Motor neuron (in vitro differentiated cells): ENCODE measurements at regions not wholly inside any gene's neighbourhood (a gene's known extent, or its start where the extent isn't known, plus 50 kb on each side); places are given as distances from the start of the nearest gene placed in this dataset.
A peak's percentile ranks its signal among the peaks of the same experiment; 100 is the strongest.

ENCODE experiments used
- ATAC-seq, 8 experiments: fragments of 200-7000 bp; cut with Tn5 transposase; replicated peaks in 6 of 8; 2 replicates each; pipeline ENCODE4 v1.8.0; 2021; ENCODE audit warnings: mild to moderate bottlenecking in 8 of 8, moderate library complexity in 8 of 8
- H3K27ac ChIP-seq, 2 donors: fragments of 250-450 bp; sonication (Bioruptor Pico); 2 replicates each; pipeline ENCODE4 v1.9.0; 2021; ENCODE audit warnings: antibody characterized with exemption in 2 of 2, mild to moderate bottlenecking in 2 of 2, moderate library complexity in 1 of 2
- H3K4me1 ChIP-seq, 2 donors: fragments of 250-450 bp; sonication (Bioruptor Pico); replicated peaks in 1 of 2; 2 replicates each; pipeline ENCODE4 v1.6.1; 2021; ENCODE audit warnings: antibody characterized with exemption in 2 of 2, mild to moderate bottlenecking in 2 of 2, moderate library complexity in 1 of 2
- H3K4me3 ChIP-seq, 5 donors: fragments of 250-450 bp; sonication (Bioruptor Pico); 2 replicates each; pipeline ENCODE4 v1.9.0; 2021; ENCODE audit warnings: antibody characterized with exemption in 5 of 5, mild to moderate bottlenecking in 5 of 5, moderate library complexity in 4 of 5
- WGBS, 10 experiments: fragments of 450-650 bp; shearing (Covaris generic); methylation state at CpG; one replicate each; pipeline ENCODE4 v1.0.0; 2022; 5-methylcytosine and 5-hydroxymethylcytosine counted together
- in situ Hi-C, 9 experiments: fragments of 400-800 bp; cut with MboI; loops; one replicate each; pipeline ENCODE4 v1.15.0; 2021; ENCODE audit warnings: low sequenced_read_pairs in 9 of 9, low pct_unique_long_range_greater_than_20kb in 2 of 9; ENCODE audit not compliant: unreplicated experiment in 9 of 9

DNA sequence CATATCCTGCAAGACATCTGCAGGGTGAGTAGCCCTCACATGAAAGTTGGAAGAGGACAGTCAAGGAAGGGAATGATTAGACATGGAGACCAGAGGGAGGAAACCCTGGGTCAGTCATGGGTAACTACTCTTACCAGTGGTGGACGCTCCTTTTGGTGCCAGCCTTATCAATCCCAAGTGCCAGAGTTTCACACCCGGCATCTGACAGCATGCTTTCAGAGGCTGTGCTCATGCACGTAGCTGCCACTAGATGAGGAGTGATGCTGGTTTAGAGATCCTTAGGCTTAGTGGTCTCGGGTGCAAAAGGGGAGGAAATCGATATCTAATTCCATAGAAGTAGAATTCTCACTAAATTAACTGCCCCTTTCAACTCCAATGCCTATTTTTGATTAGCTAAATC lies 100.8 kb downstream of the PLCE1 start:
- Histone ChIP-seq H3K27ac (no peak overlapping the region), H3K4me1 (no peaks in the 10 kb centered on the region), H3K4me3 (no peak overlapping the region)
- ATAC-seq = no peak
- in situ Hi-C loops = no loop called here
- WGBS, 10 experiments = 21 to 86% (median 71%) methylated on average over 1 to 5 of the region's 5 CpGs; no CpG with 5 or more reads in 1 of the 10 experiments

DNA sequence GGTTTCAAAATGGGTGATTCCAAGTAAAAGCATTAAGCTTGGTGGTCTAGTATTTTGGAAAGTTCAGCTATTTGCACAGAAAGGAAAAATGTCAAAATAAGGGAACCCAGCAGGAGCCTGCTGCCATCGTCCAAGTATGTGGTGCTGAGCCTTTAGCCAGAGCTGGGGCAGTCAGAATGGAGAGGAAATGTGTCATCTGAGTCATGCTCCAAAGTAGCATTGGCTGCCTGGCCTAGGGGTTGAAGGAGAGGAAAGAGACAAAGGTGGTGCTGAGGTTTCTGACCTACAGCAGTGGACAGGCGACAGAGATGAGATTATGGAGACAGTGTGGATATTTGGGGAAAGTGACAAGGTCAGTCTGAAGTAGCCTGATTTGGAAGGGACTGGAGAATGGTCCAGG lies 103.9 kb downstream of the PLCE1 start:
- no peak overlapping the region for H3K4me3 ChIP-seq
- in situ Hi-C loops = no loop called here
- ATAC-seq = no peak
- no peak overlapping the region for H3K27ac ChIP-seq
- no peaks in the 10 kb centered on the region for H3K4me1 ChIP-seq
- 43 to 100% (median 92%) methylated on average over 1 to 2 of the region's 2 CpGs; no CpG with 5 or more reads in 5 of the 10 experiments for WGBS, 10 experiments

DNA sequence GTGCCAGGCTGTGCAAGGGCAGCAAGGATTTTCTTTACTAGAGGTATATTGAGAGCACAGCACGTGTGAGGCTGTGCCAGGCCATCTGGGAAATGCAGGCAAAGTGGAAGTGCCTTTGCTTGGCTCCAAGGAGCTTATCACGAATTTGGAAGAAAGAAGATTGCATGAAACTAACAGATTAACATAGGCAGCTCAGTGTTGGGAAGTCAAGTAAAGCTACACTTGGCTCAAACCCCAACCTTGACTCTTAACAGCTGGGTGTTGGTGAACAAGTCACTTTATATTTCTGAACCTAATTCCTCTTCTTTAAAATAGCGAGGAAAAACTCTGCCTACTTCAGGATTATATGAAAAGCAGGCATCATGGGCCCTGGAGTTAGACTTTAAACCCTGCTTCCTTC lies 105.2 kb downstream of the PLCE1 start:
- no peak for ATAC-seq
- no peak overlapping the region for H3K27ac ChIP-seq
- no peak overlapping the region for H3K4me3 ChIP-seq
- H3K4me1 ChIP-seq = no peaks in the 10 kb centered on the region
- in situ Hi-C loops = no loop called here
- 0 to 90% (median 70%) methylated on average over 1 to 3 of the region's 3 CpGs; no CpG with 5 or more reads in 3 of the 10 experiments for WGBS, 10 experiments

DNA sequence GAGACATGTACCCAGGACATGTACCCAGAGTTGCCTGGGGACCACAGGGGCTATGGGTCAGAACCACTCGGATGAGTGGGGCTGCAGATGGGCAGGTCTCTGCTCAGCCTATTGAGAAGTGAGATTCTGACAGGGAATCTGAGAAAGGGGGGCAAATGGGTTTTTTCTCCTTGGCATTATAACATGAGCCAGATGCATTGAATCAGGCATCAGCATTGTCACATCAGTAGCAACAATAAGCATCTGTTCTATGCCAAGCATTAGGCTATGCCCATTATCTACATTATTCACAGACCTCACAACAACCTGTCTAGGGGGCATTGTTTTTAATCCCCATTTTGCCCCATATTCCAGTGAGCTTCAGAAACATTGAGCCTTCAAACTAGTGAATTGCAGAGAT lies 108.2 kb downstream of the PLCE1 start:
- no peaks in the 10 kb centered on the region for H3K4me1 ChIP-seq
- WGBS, 10 experiments = 33 to 100% methylated on average over 1 of the region's 1 CpG; no CpG with 5 or more reads in 8 of the 10 experiments
- ATAC-seq = no peak
- no peak overlapping the region for H3K27ac ChIP-seq
- in situ Hi-C loops = no loop called here
- H3K4me3 ChIP-seq = no peak overlapping the region

DNA sequence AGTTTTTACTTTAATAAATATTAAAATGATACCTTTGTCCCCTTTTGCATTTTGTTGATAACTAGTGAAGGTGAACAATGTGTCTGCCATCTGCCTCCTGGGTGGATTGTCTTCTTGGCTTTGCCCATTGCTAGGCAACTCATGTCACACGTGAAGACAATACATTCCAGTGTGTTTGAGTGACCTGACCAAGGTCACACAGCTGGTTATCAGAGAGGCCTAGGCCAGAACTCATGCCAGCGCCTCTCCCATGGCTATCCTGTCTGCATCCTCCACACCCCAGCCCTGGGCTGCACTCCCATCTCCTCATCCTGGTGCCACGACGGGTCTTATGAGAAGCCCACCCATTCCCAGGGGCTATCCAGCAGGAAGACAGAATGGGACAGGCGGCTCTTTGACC lies 108.7 kb downstream of the PLCE1 start:
- no peak for ATAC-seq
- Histone ChIP-seq H3K4me3 (no peak overlapping the region), H3K27ac (no peak overlapping the region), H3K4me1 (no peaks in the 10 kb centered on the region)
- WGBS, 10 experiments = 40 to 100% (median 79%) methylated on average over 1 to 4 of the region's 5 CpGs; no CpG with 5 or more reads in 3 of the 10 experiments
- in situ Hi-C loops = no loop called here

DNA sequence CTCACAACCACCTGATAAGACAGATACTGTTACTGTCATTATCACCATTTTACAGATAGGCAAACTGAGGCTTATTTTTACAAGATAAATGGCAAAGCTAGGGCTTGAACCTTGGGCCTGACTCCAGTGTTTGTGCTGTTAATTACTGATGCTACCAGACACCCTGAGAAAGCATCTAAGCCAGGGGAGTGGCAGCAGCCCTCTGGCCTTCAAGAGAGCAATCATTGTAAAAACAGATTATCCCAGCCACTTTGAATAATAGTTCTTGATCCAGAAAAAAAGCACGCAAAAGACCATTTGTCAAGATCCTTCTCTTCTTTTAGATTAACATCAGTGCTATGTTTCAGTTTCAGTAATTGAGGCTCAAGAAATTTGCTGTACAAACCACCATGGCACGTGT lies 109.5 kb downstream of the PLCE1 start:
- Histone ChIP-seq H3K4me3 (no peak overlapping the region), H3K4me1 (no peaks in the 10 kb centered on the region), H3K27ac (no peak overlapping the region)
- 0 to 94% (median 63%) methylated on average over 1 to 2 of the region's 2 CpGs for WGBS, 10 experiments
- ATAC-seq = no peak
- in situ Hi-C loops = no loop called here

DNA sequence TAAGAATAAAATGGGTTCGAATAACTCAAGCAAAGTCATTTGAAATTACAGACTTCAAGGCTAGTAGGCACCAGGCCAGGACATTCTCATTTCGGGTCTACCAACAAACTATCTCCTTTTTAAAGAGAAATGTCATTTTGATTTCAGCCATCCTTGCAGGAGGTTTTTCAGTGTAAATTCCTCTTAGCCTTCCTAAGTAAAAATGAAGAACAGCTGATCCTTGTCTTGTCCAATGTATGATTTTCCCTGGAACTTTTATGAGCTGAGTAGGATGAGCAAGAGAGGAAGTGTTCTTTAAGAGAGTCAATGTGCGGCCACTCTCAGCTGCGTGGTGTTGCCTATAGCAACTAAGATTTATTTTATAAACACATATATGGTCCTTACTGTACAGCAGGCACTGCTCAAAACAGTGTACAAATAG lies 110.1 kb downstream of the PLCE1 start:
- ATAC-seq = peak in 3 of 8 experiments; percentile 10 to 73 (median 37)
- no peak overlapping the region for H3K4me3 ChIP-seq
- no peak overlapping the region for H3K27ac ChIP-seq
- in situ Hi-C loops = no loop called here
- no peaks in the 10 kb centered on the region for H3K4me1 ChIP-seq
- 0 to 96% (median 80%) methylated on average over 1 to 4 of the region's 4 CpGs; no CpG with 5 or more reads in 1 of the 10 experiments for WGBS, 10 experiments

DNA sequence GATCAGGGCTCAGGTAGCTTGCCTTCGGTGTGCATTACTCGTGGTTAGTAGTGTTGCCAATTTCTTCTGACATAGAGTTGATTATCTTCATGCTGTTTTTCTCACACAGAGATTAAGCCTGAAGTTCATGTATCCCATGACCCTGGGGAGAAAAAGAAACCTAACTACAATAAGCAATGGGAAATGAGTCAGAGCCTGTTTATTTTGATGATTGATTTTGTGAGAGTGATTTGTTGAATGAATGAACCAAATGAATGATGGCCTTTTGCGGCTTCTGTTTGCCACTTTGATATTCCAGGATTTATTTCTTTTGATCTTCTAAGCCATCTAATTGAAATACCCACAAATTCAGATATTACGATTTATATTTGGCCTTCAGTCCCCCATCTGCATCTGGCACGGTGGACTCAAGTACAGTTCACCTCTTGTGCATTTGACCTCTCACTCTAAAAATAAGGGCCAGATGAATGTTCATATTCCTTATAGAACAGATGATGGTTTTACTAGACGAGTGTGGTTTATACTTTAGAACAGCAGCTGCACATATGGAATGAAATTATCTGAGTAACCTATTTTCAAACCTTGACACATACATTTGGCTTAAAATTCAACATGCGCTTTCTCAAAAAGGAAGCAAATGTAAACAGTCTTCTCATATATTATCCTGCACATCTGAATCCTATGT lies 110.7 kb downstream of the PLCE1 start:
- ATAC-seq = peak in 3 of 8 experiments; percentile 18 to 31 (median 26)
- 42 to 85% (median 71%) methylated on average over 2 to 7 of the region's 7 CpGs; no CpG with 5 or more reads in 1 of the 10 experiments for WGBS, 10 experiments
- no peak overlapping the region for H3K4me3 ChIP-seq
- in situ Hi-C loops = no loop called here
- no peaks in the 10 kb centered on the region for H3K4me1 ChIP-seq
- H3K27ac ChIP-seq = no peak overlapping the region

DNA sequence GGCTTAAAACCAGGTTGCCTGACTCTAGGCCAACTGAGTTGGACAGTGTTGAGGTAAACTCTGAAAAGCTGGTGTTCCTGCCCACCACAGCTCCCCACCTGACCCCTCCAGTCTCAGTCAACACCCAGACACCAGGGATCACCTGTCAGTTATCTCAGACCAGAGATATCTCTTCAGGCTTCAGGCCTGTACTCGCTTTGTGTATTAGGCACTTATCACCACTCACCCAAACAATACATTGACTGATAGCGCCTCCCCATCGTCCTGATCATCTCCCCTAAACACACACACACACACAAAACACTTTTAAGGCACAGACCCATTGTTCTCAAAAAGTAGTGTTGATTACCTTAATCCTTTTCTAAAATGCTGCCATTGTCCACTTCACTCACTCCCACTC lies 111.5 kb downstream of the PLCE1 start:
- in situ Hi-C loops = no loop called here

DNA sequence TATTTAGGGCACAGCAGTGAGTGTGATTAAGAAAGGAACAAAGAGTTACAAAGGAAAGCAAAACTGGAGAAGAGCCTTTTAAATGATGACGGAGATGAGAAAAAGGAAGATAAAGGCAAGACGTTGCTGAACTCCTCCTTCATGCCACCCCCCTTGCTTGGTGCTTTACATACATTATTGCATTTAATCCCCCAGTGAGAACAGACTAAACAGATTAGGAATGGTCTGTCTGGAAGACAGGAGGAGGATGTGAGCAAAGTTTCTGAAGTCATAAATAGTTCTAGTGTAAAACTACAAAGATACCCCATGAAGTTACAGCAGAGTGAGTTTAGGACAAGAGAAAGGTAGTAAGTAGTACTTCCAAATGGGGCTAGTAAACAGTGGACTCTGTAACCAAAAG lies 113.5 kb downstream of the PLCE1 start:
- no peak overlapping the region for H3K4me3 ChIP-seq
- WGBS, 10 experiments = 0 to 50% (median 47%) methylated on average over 1 to 2 of the region's 2 CpGs; no CpG with 5 or more reads in 2 of the 10 experiments
- in situ Hi-C loops = no loop called here
- H3K27ac ChIP-seq = no peak overlapping the region
- ATAC-seq = no peak
- no peaks in the 10 kb centered on the region for H3K4me1 ChIP-seq

More for the DNA sequence above, 111.5 kb downstream of the PLCE1 start:
- Histone ChIP-seq H3K4me1 (no peaks in the 10 kb centered on the region), H3K27ac (no peak overlapping the region), H3K4me3 (no peak overlapping the region)
- ATAC-seq = no peak
- WGBS, 10 experiments = 0 to 100% (median 80%) methylated on average over 1 to 3 of the region's 3 CpGs; no CpG with 5 or more reads in 2 of the 10 experiments

DNA sequence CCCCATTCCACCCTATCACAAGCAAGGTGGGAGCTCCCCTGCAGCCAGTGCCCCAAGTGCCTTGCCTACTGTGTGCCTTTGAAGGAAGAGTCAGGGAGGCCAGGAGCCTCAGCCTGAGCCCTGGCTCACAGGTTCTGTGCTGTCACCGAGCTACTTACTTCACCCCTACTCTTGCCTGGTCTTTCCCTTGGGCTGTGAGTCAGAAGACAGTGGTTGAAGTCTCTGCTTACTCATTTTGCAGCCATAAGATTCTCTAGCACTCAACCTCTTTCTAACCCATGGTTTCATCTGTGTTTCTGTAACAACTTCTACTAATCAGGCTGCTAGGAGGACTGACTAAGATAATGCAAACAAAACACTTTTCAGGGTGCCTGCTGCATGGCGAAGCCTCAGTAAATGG lies 114.5 kb downstream of the PLCE1 start:
- 0 to 100% (median 63%) methylated on average over 1 to 2 of the region's 2 CpGs; no CpG with 5 or more reads in 4 of the 10 experiments for WGBS, 10 experiments
- peak in 2 of 8 experiments; percentile 25 to 32 for ATAC-seq
- in situ Hi-C loops = no loop called here

DNA sequence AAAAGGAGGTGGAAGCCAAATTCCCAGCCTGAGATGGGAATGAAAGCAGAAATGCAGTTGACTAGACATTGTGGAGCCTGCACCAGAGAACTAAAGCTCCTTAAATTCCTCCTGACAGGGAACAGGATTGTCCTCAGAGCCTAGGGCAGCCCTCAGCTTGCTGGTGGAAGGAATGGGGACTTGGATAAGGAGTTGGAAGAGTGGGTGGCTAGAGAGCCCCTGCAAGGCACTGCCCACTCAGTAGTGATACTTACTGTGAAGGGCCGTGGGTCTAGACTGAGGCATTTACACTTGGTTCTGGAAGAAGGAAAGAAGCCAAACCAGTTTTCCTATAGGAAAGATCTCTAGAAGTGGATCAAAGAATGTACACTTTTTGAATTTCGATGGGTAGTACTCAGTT lies 117.6 kb downstream of the PLCE1 start:
- in situ Hi-C loops = no loop called here
- Histone ChIP-seq H3K4me3 (no peak overlapping the region), H3K4me1 (no peaks in the 10 kb centered on the region), H3K27ac (no peak overlapping the region)
- 0 to 100% (median 70%) methylated on average over 1 to 2 of the region's 2 CpGs; no CpG with 5 or more reads in 1 of the 10 experiments for WGBS, 10 experiments
- ATAC-seq = no peak

More for the DNA sequence above, 114.5 kb downstream of the PLCE1 start:
- no peak overlapping the region for H3K4me3 ChIP-seq
- no peak overlapping the region for H3K27ac ChIP-seq
- no peaks in the 10 kb centered on the region for H3K4me1 ChIP-seq

DNA sequence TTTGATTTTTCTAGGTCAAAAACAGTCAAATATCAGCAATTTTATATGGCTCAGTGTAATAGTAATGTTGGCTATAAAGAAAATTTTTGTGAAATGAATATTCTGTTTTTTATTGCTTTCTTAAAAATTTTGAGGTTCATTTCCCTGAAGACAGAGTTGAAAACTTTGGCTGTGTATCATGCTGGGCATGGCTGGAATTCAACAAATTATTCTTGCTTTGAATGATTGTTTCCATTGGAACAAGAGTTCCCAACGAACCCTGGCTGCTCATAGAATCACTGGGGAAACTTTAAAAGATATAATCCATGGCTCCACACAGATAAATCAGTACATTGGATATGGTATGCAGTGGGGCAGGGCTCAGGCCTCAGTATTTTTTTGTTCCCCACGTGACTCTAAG lies 118.6 kb downstream of the PLCE1 start:
- Histone ChIP-seq H3K27ac (no peak overlapping the region), H3K4me1 (no peaks in the 10 kb centered on the region), H3K4me3 (no peak overlapping the region)
- no peak for ATAC-seq
- 25 to 100% (median 40%) methylated on average over 1 to 2 of the region's 2 CpGs; no CpG with 5 or more reads in 2 of the 10 experiments for WGBS, 10 experiments
- in situ Hi-C loops = no loop called here

DNA sequence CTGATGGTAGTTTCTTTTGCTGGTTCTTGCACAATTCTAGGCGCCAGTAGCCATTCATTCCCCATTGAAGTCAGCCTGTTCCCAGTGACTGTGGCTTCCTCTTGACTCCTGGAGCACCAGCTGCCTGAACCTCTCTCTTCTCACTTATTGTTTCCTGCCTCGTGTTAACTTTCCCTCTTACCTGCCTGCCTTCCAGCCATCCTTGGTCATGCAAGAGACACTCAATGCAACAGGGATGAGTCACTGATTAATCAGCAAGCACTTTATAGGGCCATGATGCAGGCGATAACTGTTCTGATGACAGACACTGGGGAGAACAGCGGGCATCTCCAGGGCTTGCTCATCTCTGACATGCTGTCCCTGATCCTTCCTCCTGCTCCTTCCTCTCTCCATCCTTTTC lies 122.0 kb downstream of the PLCE1 start:
- Histone ChIP-seq H3K4me3 (no peak overlapping the region), H3K4me1 (no peaks in the 10 kb centered on the region), H3K27ac (no peak overlapping the region)
- 20 to 100% (median 63%) methylated on average over 1 to 4 of the region's 4 CpGs; no CpG with 5 or more reads in 1 of the 10 experiments for WGBS, 10 experiments
- in situ Hi-C loops = no loop called here
- peak in 4 of 8 experiments; percentile 49 to 96 (median 74) for ATAC-seq
